ENCODE measurements at regions not wholly inside any gene's neighbourhood (a gene's known extent, or its start where the extent isn't known, plus 50 kb on each side); places are given as distances from the start of the nearest gene placed in this dataset.
"Not testable (repeated sequence)": the region's sequence is repeated elsewhere in the genome, so short reads cannot be mapped to it uniquely, and the experiment has no call there.

GRCh38 chr11:81869351-81870065 lies 864.2 kb downstream of the FAM181B start:
- no peak for DNase-seq

- no peak for DNase-seq
Measured at GRCh38 chr11:81866896-81867295, 866.8 kb downstream of the FAM181B start.

DNA sequence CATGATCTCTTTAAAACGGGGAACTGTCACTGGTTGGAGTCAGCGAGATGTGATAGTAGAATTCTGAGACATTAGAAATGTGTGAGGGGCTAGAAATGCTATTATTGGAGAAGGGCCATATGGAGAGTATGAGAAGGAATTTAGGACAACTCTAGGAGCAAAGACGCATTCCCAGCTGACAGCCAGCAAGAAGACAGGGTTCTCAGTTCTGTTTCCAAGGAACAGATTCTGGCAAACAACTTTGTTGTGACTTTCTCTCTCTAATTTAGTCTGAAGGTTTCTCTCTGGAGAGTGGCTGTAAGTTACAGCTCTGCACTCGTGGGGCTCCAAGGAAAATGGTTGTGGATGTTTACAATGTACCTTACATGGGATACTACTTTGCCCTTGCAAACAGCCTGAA lies 876.3 kb downstream of the FAM181B start:
- no peak for DNase-seq

- no peak for DNase-seq
Measured at GRCh38 chr11:81853791-81854190, 879.9 kb downstream of the FAM181B start.

DNA sequence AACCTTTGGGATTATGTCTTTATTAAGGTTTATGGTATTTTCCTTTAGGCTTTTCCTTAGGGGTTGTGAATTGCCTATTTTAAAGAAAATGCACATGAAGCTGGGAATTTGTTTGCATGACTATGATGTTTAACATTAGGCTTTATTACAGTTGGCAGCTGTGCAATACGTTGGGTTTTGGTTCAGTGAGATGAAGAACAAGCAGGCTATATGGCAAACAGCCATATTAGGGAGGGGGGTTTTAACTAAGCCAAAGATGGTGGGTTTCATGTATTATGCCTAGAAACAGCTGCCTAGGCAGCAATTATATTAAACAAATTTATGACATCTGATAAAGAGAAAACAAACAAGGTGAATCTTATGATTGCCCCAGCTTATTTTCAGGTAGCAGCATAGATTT lies 880.8 kb downstream of the FAM181B start:
- DNase-seq: no peak

DNA sequence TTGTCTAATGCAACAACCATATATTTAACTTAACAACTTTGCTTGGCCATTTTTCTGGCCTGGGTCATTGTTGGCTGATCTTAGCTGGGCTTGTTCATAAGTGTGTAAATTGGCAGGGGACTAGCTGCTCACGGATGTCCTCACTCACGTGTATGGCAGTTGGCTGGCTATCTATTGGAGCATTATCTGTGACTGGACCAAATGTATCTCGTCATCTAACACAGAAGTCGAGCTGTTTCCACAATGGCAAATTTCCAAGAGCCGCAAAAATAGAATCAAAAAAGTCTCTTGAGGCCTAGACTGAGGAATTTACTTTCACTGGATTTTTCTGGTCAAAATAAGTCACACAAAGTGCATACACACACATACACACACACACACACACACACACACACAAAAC lies 893.3 kb downstream of the FAM181B start:
- DNase-seq: peak; percentile 23

GRCh38 chr11:81839976-81840375 lies 893.7 kb downstream of the FAM181B start:
- DNase-seq: no peak

GRCh38 chr11:81839016-81839415 lies 894.6 kb downstream of the FAM181B start:
- no peak for DNase-seq

DNA sequence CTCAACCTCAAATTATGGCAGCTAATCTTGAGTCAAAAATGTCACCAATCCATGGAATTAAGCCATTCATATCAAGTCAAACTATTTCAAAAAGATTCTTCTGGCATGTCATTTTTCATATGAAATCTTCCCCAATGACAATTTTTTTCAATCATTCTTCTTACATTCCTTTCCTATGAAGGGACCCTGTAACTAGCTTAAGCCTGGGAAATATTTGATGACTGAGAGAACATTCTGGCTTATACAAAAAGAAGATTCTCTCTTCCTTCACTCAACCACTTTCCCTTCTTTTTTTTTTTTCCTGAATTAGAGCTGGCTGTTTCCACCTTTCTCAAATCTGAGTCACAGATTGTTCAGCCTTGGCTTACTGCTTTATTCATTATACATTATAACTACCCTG lies 903.7 kb downstream of the FAM181B start:
- DNase-seq: no peak

DNA sequence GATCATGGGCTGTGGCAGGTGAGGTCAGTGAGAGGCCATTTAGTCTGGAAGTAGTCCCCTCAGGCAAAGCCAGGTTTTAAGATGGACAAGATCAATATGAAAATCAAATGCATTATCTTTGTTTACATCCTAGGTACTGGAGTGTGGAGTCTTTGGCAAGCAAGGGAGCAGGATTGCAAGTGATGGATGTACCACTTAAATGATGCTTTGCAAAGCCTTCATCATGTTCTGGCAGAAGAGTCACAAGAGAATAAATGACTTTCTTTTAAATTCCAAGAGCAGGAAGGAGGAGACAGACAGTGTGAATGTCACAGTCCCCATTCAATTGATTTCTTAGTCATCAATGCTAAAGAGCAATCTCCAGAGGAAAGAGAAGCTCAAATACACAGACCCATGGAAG lies 908.3 kb downstream of the FAM181B start:
- DNase-seq: no peak

DNA sequence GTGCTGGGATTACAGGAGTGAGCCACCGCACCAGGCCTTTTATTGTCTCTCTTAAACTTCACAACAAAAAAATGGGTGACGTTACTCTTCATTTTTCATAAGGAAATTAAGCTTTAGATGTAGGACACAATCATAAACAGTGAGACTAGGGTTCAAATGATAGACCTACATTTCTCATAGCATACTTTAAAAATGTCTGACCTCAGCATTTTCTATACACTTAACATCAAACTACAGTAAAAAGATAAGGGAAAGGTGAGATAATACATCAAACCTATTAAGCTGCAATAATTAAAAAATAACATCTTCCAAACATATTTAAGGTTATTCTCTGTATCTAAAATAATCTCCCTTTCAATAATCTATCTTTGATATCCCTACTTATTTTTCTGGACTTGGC lies 914.2 kb downstream of the FAM181B start:
- DNase-seq: no peak

DNA sequence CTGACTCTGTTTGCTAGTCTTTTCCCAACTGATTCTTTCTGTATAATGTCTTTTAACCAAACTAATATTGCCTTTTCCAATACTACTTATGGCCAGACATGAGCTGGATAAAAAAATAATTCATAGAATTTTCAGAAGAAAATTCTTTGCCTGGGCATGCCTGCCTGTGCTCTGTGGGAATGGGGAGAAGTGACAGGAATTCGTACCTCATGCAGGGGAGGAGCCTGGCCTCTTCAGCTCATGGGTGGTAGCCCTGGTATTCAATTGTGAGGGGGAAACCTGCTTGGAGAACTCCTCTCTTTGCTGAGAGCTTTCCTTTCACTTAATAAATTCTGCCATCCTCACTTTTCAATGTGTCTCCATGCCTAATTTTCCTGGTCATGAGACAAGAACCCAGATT lies 928.8 kb downstream of the FAM181B start:
- no peak for DNase-seq

GRCh38 chr11:81802591-81802990 lies 931.1 kb downstream of the FAM181B start:
- no peak for DNase-seq

DNA sequence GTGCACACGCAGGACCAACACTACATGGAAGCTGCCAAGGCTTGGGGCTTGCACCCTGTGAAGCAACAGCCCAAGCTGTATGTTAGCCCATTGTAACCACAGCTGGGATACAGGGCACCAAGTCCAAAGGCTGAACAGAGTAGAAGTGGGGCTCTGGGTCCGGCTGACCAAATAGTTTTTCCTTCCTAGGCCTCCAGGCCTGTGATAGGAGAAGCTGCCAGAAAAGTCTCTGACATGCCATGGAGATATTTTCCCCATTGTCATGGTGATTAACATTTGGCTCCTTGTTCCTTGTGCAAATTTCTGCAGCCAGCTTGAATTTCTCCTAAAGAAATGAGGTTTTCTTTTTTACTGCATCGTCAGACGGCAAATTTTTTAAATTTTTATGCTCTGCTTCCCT lies 941.2 kb downstream of the FAM181B start:
- no peak for DNase-seq

GRCh38 chr11:81787584-81788049 lies 946.0 kb downstream of the FAM181B start:
- no peak for DNase-seq

- no peak for DNase-seq
Measured at GRCh38 chr11:81772166-81772565, 961.5 kb downstream of the FAM181B start.

- DNase-seq: not testable (repeated sequence)
Measured at GRCh38 chr11:81769906-81770305, 963.8 kb downstream of the FAM181B start.

DNA sequence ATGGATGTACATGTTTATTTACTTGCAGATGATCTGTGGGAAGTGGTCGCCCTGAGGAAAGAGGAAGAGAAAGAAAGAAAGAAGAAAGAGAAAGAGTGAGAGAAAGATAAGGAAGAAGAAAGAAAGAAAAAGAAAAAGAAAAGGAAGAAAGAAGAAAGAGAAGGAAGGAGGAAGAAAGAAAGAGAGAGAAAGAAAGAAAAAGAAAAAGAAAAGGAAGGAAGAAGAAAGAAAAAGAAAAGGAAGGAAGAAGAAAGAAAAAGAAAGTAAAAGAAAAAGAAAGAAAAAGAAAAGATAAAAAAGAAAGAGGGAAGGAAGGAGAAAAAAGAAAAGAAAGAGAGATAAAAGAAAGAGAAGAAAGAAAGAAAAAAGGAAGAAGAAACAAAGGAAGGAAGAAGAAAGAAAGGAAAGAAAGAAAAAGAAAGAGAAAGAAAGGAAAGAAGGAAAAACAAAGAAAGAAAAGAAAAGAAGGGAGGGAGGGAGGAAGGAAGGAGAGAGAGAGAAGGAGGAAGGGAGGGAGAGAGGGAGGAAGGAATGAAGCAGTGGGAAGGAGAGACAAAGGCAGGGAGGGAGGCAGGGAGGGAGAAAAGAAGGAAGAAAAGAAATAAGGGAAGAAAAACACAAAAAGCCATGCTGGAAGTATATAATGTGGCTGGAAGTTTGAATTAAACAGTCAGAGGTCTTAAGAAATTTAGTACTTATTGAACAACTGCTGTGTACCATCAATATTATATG lies 976.6 kb downstream of the FAM181B start:
- DNase-seq: no peak

DNA sequence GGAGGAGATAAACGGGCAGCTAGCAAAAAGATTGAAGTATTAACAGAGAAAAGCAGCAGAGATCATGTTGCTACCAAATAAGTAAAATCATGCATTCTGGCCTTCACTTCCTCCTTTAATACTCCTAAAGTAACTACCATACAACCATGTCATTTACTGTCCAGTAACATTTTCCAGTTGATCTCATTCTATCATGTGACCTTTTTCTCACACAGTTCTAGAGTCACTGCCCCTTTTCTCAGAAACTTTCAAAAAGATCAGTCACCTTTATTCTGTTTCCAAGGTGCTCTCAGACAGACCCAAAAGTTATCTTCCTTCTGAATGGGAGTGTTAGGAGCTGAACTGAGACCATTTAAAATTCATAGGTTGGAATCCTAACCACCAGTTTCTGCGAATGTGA lies 984.4 kb downstream of the FAM181B start:
- no peak for DNase-seq

DNA sequence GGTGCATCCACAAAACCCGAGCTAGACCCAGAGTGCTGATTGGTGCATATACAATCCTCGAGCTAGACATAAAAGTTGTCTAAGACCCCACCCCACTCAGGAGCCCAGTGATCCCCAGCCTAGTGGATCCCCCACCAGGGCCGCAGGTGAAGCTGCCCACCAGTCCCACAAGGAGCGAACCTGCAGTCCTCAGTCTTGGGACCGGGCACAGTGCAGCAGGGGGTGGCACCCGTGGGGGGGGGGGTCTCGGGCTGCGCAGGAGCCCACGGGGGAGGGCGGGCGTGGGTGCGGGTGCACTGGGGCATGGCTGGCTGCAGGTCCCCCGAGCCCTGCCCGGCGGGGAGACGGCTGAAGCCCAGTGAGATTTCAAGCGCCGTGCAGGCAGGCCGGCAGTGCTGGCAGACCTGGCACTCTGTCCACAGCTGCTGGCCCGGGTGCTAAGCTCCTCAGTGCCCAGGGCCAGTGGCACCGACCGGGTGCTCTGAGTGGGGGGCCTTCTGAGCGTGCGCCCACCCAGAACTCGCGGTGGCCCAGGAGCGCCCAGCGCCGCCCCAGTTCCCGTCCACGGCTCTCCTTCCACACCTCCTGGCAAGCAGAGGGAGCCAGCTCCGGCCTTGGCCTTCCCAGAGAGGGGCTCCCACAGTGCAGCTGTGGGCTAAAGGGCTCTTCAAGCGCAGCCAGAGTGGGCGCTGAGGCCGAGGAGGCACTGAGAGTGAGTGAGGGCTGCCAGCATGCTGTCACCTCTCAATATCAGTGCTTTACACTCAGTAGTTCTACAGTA lies 989.1 kb downstream of the FAM181B start:
- no peak for DNase-seq

DNA sequence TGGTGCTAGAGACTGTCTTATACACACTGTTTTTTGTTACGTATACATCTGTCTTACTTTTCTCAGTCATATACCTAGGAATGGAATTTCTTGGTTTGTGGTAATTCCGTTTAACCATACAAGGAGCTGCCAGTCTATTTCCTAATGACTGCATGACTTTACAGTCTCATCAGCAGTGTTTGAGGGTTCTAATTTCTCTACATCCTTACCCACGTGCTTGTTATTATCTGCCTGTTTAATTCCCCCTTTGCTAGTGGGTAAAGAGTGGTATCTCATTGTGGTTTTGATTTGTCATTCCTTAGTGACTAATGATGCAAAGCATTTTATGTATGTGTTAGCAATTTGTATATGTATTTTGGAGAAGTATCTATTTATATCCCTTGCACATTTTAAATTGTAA lies 1008.0 kb downstream of the FAM181B start:
- DNase-seq: no peak

- DNase-seq: no peak
Measured at GRCh38 chr11:81717695-81718094, 1016.0 kb downstream of the FAM181B start.

DNA sequence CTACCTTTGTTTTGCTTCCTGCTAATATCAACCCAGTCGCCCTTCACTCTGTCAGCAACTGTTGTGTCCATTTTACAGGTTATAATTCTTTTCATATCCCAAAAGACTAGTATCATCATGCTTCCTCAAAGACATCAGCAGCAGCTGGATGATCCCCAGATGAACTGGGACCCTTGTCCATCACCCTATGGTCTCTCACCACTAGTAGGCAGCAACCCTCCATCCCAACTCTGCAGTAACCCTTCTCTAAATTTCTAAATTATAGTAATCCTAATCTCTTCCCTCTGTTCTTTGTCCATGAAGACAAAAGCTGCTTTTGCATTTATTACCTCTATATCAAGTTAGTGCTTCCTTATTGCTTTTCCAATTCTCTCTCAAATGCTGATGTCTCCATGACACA lies 1025.8 kb downstream of the FAM181B start:
- no peak for DNase-seq

GRCh38 chr11:81705283-81705682 lies 1028.4 kb downstream of the FAM181B start:
- no peak for DNase-seq

Measured in right hindlimb (tissue), 1 donor.